Hypothalamus (tissue), 51 donors: ENCODE measurements at regions not wholly inside any gene's neighbourhood (a gene's known extent, or its start where the extent isn't known, plus 50 kb on each side); places are given as distances from the start of the nearest gene placed in this dataset.
"Not testable (repeated sequence)": the region's sequence is repeated elsewhere in the genome, so short reads cannot be mapped to it uniquely, and the experiment has no call there.

ENCODE experiments used
- DNase-seq, 51 donors: peaks; one replicate each; lab custom pipeline; 2025; lab: John Stamatoyannopoulos, UW

GRCh38 chr19:13665125-13665905, 99.0 kb upstream of the MRI1 start:
- DNase-seq, result no peak

GRCh38 chr19:13652810-13653590, 111.3 kb upstream of the MRI1 start:
- DNase-seq, result no peak

- no peak for DNase-seq
These were observed 117.6 kb upstream of the MRI1 start for GRCh38 chr19:13646758-13647157.

- DNase-seq, result no peak
These were observed 119.7 kb upstream of the MRI1 start for GRCh38 chr19:13644645-13645044.

GRCh38 chr19:13640611-13641010, 123.7 kb upstream of the MRI1 start:
- DNase-seq, result no peak

GRCh38 chr19:13639342-13639929, 124.9 kb upstream of the MRI1 start:
- no peak for DNase-seq

GRCh38 chr19:13637664-13638063, 126.7 kb upstream of the MRI1 start:
- no peak for DNase-seq

- DNase-seq, result no peak
These were observed 128.4 kb upstream of the CACNA1A start for GRCh38 chr19:13634658-13635057.

- no peak for DNase-seq
These were observed 127.2 kb upstream of the CACNA1A start for GRCh38 chr19:13633522-13633922.

- no peak for DNase-seq
These were observed 126.8 kb upstream of the CACNA1A start for GRCh38 chr19:13633109-13633508.

GRCh38 chr19:13632164-13632563, 125.9 kb upstream of the CACNA1A start:
- DNase-seq, result not testable (repeated sequence)

GRCh38 chr19:13629687-13630357, 123.5 kb upstream of the CACNA1A start:
- DNase-seq, result no peak

- no peak for DNase-seq
These were observed 121.3 kb upstream of the CACNA1A start for GRCh38 chr19:13627531-13627930.

- peak in 1 of 51 donors; percentile 21 for DNase-seq
These were observed 117.7 kb upstream of the CACNA1A start for GRCh38 chr19:13623716-13624710.

- peak in 1 of 51 donors; percentile 27 for DNase-seq
These were observed 116.8 kb upstream of the CACNA1A start for GRCh38 chr19:13622766-13623715.

- peak in 1 of 51 donors; percentile 14 for DNase-seq
These were observed 115.1 kb upstream of the CACNA1A start for GRCh38 chr19:13621413-13621812.

- peak in 1 of 51 donors; percentile 15 for DNase-seq
These were observed 112.9 kb upstream of the CACNA1A start for GRCh38 chr19:13619203-13619632.

- DNase-seq, result peak in 1 of 51 donors; percentile 46
These were observed 109.6 kb upstream of the CACNA1A start for GRCh38 chr19:13615890-13616289.
